HG03354 (cell line): ENCODE measurements at regions not wholly inside any gene's neighbourhood (a gene's known extent, or its start where the extent isn't known, plus 50 kb on each side); places are given as distances from the start of the nearest gene placed in this dataset.
"Not testable (repeated sequence)": the region's sequence is repeated elsewhere in the genome, so short reads cannot be mapped to it uniquely, and the experiment has no call there.

Experiments used
- ATAC-seq: cut with Tn5 transposase; IDR thresholded peaks from one replicate; pipeline ENCODE4 v1.9.1; 2021; ENCODE audit warnings: mild to moderate bottlenecking; ENCODE audit not compliant: unreplicated experiment, poor library complexity, severe bottlenecking

DNA sequence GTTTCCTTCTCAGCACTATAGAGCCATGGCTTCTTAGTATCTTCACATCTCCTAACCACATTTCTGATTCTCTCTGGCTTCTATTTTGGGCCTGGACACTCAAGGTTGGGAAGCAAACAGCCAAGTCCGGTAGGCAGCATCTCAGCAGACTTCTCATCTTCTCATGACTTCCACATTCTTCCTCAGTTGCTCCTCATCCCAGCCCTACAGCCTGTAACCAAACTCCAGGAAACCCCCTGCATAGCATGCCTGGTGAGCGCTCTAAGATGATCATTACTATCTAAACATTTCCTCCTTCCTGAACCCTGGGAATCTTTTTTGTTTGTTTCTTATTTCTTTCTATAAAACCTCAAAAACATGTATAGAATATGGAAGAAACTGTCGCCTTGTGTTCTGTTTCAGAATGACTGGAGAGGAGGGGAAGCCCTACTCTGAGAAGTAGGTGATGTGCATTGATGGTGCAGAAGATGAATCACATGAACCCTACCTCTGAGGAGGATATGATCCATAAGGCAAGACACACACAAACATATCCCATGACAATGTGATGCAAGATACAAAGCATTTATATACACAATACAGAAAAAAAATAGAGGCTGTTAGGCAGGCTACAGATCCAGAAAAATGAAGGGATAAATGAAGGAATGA, 219.8 kb upstream of the GYPA start:
- ATAC-seq, result no peak

DNA sequence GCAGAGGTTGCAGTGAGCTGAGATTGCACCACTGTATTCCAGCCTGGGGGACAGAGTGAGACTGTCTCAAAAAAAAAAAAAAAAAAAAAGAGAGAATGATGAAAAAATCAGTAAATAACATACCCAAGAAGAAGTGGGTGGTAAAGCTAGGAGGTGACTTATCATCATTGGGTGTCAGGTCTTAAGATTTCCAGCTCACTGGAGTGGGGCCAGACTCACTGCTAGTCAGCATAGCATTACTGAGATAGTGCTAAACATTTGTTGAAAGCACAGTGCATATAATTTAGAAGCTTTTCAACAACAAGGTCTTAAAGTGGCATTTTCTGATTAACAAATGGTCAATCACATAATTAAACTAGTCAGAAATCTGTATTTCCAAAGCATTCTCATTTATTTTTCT, 221.8 kb upstream of the GYPA start:
- ATAC-seq, result no peak

DNA sequence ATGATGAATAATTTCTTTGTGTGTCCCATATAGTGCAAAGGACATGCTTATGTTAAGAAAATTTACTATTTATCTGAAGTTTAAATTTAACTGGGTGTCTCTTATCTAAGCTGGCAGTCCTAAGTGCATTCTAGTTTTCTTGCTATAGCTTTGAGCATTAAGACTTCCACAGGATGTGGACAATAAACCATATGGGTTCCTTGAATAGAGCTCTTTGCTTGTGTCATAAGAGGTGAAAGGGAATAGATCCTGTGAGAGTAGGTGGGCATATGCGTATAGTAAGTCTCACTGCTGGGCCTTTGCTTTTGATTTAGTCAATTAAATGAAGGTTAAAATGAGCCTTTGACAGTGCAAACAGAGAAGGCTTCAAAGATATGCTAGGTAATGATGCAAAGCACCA, 223.4 kb upstream of the GYPA start:
- no peak for ATAC-seq

DNA sequence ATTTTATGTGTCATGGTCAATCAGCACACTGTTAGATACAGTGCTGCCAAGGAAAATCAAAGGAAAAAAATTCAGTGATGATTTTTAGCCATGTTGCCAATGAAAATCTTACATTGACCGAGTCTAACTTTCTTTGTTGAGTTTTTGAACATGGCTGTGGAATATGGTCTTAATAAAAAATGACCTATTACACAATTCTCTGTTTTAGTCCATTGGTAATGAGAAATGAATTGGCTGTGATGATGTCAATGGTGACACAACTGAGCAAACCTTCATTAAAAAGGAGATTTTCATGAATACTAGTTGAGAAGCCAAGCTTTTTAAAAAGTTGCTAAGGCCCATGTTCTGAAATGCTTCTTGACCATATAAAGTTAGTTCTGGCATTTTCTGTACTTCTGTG, 225.9 kb upstream of the GYPA start:
- ATAC-seq, result no peak

DNA sequence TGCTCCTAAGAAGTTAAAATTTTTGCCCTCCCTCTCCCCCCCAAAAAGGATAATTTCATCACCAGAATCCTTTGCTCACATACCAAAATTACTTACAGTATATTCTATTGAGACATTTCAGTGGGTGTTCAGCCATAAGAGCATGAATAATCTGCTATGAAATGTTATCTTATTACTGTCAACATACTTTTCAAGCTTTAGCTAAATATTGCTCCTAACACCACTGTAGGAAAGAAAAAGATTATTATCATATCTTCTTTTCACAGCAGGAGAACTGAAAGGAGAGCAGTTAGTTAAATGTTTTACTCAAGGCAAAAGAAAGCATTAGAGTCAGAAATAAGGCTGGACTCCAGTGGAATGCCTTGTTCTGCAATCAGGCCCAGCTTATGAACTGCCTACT, 231.0 kb upstream of the GYPA start:
- no peak for ATAC-seq

DNA sequence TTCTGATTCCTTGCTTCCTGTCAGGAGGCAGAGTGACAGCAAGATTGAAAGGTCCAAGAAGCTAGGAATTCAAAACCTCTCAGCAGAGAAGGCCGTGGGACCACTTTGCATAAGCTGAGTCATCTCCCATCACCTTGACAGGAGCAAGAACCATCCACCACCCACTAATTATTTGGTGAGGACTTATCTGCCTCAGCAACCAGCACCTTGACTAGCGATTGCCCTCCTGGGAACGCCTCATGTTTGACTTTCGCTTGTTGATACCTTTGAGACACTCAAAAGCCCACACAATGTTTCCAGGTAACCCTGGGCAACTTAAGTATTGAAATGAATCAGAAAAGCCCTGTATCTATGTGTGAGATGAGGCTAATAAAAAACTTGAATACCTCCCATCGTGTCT, 233.5 kb upstream of the GYPA start:
- peak; percentile 91 for ATAC-seq

DNA sequence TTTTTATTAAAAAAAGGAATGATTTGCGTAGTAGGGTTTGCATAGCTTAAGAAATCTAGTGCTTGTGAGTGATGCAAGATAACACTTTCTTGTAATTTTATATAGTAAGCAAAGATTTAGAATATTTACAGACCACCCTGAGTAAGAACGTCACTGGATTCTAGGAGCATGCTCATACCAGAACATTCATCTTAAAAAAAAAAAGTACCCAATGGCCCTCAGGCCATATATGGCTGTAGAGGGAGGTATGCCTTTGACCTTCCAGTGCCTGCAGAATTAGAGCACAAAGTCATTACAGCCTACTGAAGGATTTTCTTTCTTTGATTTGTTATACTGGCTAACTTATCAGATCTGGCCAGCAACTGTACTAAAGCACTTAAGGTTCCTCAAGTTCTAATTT, 236.3 kb upstream of the GYPA start:
- no peak for ATAC-seq

DNA sequence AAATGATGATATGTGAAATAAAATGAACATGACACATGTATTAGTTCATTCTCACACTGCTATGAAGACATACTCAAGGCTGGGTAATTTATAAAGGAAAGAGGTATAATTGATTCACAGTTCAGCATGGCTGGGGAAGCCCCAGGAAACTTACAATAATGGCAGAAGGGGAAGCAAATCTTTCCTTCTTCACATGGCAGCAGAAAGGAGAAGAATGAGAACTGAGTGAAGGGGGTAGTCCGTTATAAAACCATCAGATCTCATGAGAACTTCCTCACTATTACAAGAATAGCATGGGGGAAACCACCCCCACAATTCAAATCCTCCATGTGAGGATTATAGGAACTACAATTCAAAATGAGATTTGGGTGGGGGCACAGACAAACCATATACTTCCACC, 243.9 kb upstream of the GYPA start:
- ATAC-seq, result no peak

DNA sequence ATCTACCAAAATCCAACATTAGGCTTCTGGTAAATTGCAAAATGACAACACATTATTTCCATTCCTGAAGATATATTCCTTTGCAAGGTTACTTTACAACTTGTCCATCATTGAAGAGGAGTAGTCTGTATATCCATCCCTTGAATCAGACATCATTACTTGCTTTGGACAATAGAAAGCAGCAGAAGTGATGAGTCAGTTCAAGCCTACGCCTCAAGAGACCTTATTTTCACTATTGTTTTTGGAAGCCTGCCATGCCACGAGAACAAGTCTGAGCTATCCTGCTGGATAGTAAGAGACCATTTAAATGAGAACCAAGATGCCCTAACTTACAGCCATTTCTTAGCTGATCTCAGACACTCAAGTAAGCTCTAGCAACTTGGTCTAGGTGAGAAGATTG, 246.0 kb upstream of the HHIP start:
- ATAC-seq, result peak; percentile 68

DNA sequence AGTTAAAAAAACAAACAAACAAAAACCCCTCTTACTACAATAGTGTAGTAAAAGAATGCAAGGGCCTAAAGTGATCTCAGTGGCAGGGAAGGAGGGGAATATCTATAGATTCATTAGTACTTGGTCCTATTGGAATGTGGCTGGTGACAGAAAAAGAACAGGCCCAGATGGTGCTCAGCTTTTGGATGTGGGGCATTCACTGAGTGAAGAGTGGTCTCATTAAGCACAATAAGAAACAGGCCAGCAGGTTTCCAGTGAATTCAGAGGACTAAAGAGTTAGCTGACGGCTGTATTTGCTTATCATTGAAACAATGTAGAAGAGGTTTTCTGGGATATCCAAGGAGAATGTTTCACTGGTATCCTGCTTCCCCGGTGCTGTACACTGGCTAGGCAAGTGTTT, 243.8 kb upstream of the HHIP start:
- no peak for ATAC-seq

DNA sequence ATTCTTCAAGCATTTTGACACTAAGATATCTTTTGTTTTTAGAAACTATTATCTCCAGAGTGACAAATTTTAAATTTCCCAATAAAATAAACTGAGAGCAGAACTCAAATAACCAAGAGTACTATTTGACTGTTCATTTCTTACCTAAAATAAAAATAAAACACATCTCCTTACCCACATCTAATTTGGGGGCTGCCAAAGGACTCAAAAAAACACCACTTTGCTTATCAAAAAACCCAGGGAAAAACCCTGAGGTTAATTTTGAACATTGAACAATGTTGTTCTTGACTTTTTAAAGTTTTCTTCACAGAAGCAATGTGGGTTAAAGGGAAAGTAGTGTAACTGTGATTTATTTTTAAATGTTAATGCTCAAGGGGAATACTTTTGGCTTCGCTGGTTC, 243.0 kb upstream of the HHIP start:
- no peak for ATAC-seq

DNA sequence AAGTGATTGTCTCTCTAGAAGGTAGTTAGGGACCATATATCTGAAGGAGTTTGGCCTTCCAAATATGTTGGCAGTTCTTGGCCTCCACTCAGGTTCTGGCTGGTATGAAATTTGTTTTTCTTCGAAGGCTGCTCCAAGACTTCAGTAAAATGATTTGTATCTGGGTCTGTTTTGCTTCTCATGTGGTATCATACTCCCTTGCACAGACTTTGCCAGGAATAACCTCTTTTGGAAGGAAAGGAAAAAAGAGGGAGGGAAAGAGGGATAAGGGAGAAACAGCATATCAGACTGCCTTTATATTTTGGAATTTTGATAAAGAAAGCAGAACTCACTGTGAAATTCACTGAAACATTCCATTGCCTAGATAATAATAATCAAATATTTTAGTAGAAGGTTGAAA, 242.1 kb upstream of the HHIP start:
- ATAC-seq, result no peak

DNA sequence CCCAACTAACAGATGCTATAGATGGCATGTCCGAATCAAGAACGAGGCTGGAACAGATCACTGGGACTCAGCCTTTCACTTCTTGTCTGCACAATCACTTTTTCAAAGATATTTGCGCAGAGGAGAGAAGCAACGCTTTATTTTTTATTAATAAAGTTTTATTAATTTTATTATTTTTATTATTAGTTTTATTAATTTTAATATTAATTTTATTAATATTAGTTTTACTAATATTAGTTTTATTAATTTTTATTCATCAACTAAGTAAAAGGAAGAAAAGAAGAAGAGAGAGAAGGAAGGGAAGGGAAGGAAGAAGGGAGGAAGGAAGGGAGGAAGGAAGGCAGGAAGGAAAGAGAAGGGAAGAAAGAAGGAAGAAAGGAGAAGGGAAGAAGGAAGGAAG, 236.4 kb upstream of the HHIP start:
- ATAC-seq, result no peak

DNA sequence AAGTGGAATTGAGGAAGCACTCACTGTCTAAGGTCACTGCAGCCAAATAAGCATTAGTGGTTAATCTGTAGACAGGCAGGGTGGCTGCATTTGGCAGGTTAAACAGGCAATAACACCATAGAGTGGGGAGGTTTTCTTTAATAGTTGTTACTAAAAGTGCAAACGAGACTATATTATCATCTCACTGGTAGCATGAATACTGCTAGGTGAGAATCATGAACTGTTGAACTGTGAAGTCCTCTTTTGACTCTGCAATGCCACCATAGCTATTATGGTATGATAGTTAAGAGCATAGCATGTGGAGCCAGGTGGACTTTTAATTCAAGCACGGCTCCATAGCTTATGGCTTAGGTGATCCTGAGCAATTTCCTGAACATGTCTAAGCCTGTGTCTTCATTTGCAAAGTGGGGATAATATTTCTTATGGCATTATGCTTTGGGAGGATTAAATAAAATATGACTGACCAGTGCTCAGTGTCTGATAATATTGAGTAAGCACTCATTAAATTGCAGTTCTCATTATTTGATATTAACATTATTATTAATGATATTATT, 235.6 kb upstream of the HHIP start:
- no peak for ATAC-seq

DNA sequence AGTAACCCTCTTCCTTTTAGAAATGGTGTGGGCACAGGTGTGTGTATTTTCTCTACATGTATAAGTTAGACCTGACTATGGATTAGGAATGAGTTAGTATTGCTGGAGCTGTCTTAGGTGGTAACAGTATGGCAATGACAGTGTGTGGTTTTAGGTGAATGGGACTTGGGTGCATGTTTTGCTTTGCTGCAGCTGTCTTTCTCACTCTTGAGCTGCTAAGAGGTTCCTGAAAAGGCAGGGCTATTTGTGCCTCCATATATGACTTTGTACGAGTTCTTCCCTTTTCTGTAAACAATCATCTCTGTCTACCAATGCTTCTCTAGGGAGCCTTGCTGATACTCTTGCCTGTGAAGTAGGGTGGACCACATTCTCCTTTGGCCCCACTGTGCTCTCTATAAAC, 234.8 kb upstream of the HHIP start:
- peak; percentile 48 for ATAC-seq

DNA sequence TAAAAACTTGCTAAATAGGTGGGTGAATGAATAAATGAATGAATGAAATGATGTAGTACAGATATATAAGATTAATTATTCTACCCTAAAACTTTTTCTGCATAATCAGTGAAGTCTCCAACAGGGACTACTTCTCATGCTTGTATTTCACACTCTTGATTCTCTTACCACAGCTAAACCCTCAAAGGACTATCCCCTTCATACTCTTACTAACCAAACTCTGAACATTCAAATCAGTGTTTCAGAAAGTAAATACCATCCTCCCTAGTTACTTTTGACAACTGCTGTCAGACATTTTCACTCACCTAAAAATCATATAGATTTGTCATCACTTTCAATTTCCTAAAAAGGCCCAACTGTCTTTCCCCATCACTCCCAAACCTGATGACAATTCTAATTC, 234.3 kb upstream of the HHIP start:
- ATAC-seq, result peak; percentile 59

DNA sequence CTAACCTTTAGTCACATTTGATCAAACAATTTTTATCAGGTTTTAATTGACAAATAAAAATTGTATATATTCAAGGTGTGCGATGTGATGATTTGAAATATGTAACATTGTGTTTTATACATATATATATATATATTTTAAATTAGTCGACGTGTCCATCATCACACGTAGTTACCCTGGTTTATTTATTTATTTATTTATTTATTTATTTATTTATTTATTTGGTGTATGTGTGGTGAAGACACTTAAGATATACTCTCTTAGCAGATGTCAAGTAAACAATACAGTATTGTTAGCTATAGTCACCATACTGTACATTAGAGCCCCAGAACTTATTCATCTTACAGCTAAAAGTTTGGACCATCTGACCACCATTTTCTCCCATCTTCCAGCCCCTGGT, 224.9 kb upstream of the HHIP start:
- no peak for ATAC-seq

DNA sequence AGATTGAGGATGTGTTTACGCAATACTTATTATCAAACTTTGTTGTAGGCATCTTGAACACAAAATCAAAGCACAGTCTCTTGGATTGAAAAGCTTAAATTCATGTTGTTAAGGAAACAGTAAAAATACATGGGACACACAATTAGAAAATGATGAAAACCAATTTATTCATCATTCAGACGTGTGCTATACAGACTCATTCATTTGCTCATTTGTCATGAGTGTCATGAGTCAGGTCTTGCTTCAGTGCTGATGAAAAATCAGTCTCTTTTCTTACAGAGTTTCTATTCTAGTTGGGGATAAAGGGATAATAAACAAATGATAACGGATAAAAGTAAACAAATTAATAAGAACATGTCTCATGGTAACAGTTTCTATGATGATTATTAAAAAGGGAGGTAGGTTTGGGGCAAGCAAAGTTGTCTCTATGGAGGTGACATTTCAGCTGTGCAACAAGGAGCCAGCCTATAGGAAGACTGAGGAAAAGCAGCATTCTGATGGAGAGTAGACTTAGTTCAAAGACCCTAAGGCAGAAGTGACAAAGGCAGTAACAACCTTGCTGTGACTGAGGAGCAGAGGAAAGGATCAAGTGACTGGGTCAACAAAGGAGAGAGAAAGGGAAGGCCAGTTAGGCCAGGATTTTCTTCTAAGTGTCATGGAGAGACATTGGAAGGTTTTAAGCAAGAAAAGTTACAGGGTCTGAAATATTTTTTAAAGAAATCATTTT, 224.0 kb upstream of the HHIP start:
- no peak for ATAC-seq

DNA sequence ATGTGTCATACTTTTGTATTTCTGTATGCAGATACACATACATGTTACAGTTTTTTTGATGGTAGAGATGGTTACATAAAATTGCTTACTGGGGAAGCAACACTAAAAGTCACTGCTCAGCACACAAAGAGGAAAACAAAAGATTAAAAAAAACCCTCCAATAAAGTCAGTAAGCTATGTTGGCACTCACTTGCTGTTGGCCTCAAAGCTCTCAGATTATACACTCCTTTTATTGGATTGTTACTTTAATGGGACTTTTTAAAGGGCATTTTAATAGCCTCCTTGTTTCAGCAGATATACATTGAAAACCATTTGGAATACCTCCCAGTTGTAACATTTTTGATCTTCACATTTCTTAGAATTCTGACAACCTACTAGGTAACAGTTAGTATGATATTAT, 222.0 kb upstream of the HHIP start:
- ATAC-seq, result no peak

DNA sequence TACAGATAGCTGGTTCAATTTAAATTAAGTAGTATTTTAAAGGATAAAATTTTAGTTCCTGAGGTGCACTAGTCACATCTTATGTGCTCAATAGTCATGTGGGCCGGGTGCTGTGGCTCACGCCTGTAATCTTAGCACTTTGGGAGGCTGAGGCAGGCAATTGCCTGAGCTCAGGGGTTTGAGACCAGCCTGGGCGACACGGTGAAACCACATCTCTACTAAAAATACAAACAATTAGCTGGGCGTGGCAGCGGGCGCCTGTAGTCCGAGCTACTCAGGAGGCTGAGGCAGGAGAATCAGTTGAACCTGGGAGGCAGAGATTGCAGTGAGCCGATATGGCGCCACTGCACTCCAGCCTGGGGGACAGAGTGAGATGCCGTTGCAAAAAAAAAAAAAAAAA, 219.9 kb upstream of the HHIP start:
- not testable (repeated sequence) for ATAC-seq

DNA sequence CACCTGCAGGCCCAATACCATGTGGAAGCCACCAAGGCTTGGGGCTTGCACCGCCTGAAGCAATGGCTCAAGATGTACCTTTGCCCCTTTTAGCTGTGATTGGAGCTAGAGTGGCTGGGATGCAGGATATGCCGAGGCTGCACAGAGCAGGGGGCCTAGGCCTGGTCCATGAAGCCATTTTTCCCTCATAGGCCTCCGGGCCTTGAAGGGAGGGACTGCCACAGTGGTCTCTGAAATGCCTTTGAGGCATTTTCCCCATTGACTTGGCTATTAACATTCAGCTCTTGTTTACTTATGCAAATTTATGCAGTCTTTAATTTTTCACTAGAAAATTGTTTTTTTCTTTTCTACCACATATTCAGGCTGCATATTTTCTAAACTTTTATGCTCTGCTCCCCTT, 203.2 kb upstream of the HHIP start:
- ATAC-seq, result no peak

DNA sequence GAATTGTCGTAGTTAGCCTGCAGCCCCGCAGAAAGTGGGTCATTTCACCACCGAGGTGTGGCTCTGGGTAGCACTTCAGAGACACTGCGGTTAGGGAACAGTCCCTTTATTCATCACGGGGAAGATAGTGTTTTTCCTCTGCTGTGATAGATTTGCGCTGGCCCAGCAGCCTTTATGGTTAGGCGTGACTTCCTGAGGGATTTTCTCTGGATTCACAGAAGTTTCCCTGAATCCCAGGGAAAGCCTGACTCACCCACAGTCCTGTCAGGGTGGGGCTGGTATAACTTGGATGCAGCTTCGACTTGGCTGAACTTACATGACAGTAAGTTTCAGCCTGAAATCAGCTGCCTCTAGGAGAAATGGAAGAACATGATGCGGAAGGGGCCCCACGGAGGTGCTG, 196.3 kb upstream of the HHIP start:
- no peak for ATAC-seq
